ENCODE measurements at regions not wholly inside any gene's neighbourhood (a gene's known extent, or its start where the extent isn't known, plus 50 kb on each side); places are given as distances from the start of the nearest gene placed in this dataset.

GRCh38 chr20:50278684-50279531 is 88.3 kb downstream of the CEBPB start:
- no peak for TF ChIP-seq POLR2A (IDR thresholded peaks at IDR 0.05)
- TF ChIP-seq, protein P1, sequence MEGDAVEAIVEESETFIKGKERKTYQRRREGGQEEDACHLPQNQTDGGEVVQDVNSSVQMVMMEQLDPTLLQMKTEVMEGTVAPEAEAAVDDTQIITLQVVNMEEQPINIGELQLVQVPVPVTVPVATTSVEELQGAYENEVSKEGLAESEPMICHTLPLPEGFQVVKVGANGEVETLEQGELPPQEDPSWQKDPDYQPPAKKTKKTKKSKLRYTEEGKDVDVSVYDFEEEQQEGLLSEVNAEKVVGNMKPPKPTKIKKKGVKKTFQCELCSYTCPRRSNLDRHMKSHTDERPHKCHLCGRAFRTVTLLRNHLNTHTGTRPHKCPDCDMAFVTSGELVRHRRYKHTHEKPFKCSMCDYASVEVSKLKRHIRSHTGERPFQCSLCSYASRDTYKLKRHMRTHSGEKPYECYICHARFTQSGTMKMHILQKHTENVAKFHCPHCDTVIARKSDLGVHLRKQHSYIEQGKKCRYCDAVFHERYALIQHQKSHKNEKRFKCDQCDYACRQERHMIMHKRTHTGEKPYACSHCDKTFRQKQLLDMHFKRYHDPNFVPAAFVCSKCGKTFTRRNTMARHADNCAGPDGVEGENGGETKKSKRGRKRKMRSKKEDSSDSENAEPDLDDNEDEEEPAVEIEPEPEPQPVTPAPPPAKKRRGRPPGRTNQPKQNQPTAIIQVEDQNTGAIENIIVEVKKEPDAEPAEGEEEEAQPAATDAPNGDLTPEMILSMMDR (IDR thresholded peaks at IDR 0.05): peak; percentile 19 to 75 (median 52)
